ENCODE measurements at regions not wholly inside any gene's neighbourhood (a gene's known extent, or its start where the extent isn't known, plus 50 kb on each side); places are given as distances from the start of the nearest gene placed in this dataset.

DNA sequence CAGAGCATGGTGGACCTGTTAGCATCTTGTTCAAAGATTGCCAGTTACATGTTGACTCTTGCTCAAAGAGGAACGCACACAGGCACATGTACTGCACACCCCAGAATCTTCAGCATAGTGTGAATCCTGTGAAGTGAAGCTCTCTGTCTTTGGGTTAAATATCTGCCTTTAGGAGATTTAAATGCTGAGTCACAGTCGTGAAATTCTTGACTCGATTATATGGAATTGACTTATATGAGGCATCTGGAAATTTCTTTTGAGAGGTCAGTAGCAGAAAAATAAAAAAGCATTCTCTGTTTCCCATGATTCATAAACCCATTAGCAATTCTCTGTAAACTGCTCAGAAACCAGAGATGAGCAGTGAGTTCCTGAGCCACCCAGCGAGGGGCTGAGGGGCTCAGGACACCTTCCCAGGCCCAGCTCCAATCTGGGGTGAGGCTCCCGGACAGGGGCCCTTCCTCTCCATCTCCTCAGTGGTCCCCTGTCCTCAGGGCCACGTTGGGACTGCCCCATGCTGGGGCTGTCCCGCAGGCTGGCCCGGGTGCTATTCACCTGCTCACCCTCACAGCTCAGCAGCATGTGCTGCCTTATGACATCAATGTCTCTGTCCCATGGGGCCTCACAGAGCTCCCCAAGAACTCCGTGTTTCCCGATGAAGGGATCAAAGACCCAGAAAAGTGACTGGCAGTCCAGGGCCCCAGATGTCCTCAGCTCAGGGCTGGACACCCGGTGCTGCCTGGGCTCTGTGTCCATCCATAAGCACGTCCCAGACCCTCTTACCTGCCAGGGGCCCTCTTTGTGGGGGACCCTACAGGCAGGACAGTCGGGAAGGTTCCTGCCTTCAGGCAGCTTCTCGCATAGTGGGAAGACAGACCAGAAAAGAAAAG, 50.0 kb upstream of the INSIG1 start:
- H3K36me3 Mint-ChIP-seq: no peaks in the 10 kb centered on the region
- peaks cover 8% of the 10 kb centered on the region for H3K9me3 Mint-ChIP-seq
- H3K27ac Mint-ChIP-seq: no peak overlapping the region
- no peak for DNase-seq
- H3K4me3 Mint-ChIP-seq: no peak overlapping the region
- peaks cover 7% of the 10 kb centered on the region for H3K27me3 Mint-ChIP-seq
- no peaks in the 10 kb centered on the region for H3K4me1 Mint-ChIP-seq
- CTCF ChIA-PET: no interaction called here

Measured in activated naive CD4-positive, alpha-beta T cell treated with anti-CD3 and anti-CD28 coated beads, Interleukin-2, amount 10 ng/mL, durations not matched to agents 7 days and 5 days (primary cell).